ENCODE measurements at regions not wholly inside any gene's neighbourhood (a gene's known extent, or its start where the extent isn't known, plus 50 kb on each side); places are given as distances from the start of the nearest gene placed in this dataset.

- TF ChIP-seq CTCF (IDR thresholded peaks at IDR 0.05; ENCODE audit: insufficient read depth, low read depth, low read length): no peak
- no peak for TF ChIP-seq EZH2 (IDR thresholded peaks at IDR 0.05; ENCODE audit: insufficient read depth, low read length)
These were observed 572.6 kb downstream of the TLR4 start for GRCh38 chr9:118276784-118277183.

All from astrocyte (in vitro differentiated cells and primary cell).